GM19324 (cell line): ENCODE measurements at regions not wholly inside any gene's neighbourhood (a gene's known extent, or its start where the extent isn't known, plus 50 kb on each side); places are given as distances from the start of the nearest gene placed in this dataset.

Experiments used
- ATAC-seq: cut with Tn5 transposase; IDR thresholded peaks from one replicate; pipeline ENCODE4 v1.9.1; 2021; ENCODE audit warnings: mild to moderate bottlenecking, moderate library complexity; ENCODE audit not compliant: unreplicated experiment, low FRiP score

GRCh38 chr5:66529704-66530103 lies 66.5 kb upstream of the MAST4 start:
- no peak for ATAC-seq

GRCh38 chr5:66538126-66538525 lies 58.1 kb upstream of the MAST4 start:
- no peak for ATAC-seq

GRCh38 chr5:66538531-66538930 lies 57.7 kb upstream of the MAST4 start:
- no peak for ATAC-seq

GRCh38 chr5:66540078-66540477 lies 56.1 kb upstream of the MAST4 start:
- ATAC-seq: no peak

- ATAC-seq: no peak
Observed at GRCh38 chr5:66542711-66543110, 53.5 kb upstream of the MAST4 start.
